Mononuclear cell (primary cell): ENCODE measurements at regions not wholly inside any gene's neighbourhood (a gene's known extent, or its start where the extent isn't known, plus 50 kb on each side); places are given as distances from the start of the nearest gene placed in this dataset.

Experiments
- H3K27me3 ChIP-seq: 2 replicates; pipeline ENCODE4 v1.6.0; 2011; ENCODE audit warnings: low read length, control low read depth; ENCODE audit not compliant: insufficient read depth
- H3K4me1 ChIP-seq: 2 replicates; pipeline ENCODE4 v1.5.1; 2011; ENCODE audit warnings: mild to moderate bottlenecking, low read length, control low read depth; ENCODE audit not compliant: insufficient read depth
- H3K4me3 ChIP-seq: 2 replicates; pipeline ENCODE4 v1.5.1; 2011; ENCODE audit warnings: mild to moderate bottlenecking, low read length, moderate library complexity
- H3K9me3 ChIP-seq: 2 replicates; pipeline ENCODE4 v1.5.1; 2011; ENCODE audit warnings: low read depth, mild to moderate bottlenecking, control low read depth, low read length

- H3K9me3 ChIP-seq, result no peaks in the 10 kb centered on the region
- H3K4me3 ChIP-seq, result no peak overlapping the region
- no peaks in the 10 kb centered on the region for H3K27me3 ChIP-seq
- H3K4me1 ChIP-seq, result peaks cover 6% of the 10 kb centered on the region
Measured at GRCh38 chr3:148319960-148320359, 377.7 kb upstream of the AGTR1 start.

- H3K4me1 ChIP-seq, result no peaks in the 10 kb centered on the region
- H3K27me3 ChIP-seq, result no peaks in the 10 kb centered on the region
- no peaks in the 10 kb centered on the region for H3K9me3 ChIP-seq
- no peak overlapping the region for H3K4me3 ChIP-seq
Measured at GRCh38 chr3:148329481-148330235, 368.0 kb upstream of the AGTR1 start.

GRCh38 chr3:148330542-148330941, 367.2 kb upstream of the AGTR1 start:
- no peak overlapping the region for H3K4me3 ChIP-seq
- no peaks in the 10 kb centered on the region for H3K4me1 ChIP-seq
- no peaks in the 10 kb centered on the region for H3K9me3 ChIP-seq
- no peaks in the 10 kb centered on the region for H3K27me3 ChIP-seq

- H3K9me3 ChIP-seq, result no peaks in the 10 kb centered on the region
- H3K27me3 ChIP-seq, result no peaks in the 10 kb centered on the region
- H3K4me3 ChIP-seq, result no peak overlapping the region
- H3K4me1 ChIP-seq, result no peaks in the 10 kb centered on the region
Measured at GRCh38 chr3:148331081-148331846, 366.4 kb upstream of the AGTR1 start.

- no peaks in the 10 kb centered on the region for H3K4me1 ChIP-seq
- no peak overlapping the region for H3K4me3 ChIP-seq
- H3K9me3 ChIP-seq, result no peaks in the 10 kb centered on the region
- no peaks in the 10 kb centered on the region for H3K27me3 ChIP-seq
Measured at GRCh38 chr3:148332509-148332908, 365.2 kb upstream of the AGTR1 start.

GRCh38 chr3:148333091-148333490, 364.6 kb upstream of the AGTR1 start:
- Histone ChIP-seq H3K27me3 (no peaks in the 10 kb centered on the region), H3K9me3 (no peaks in the 10 kb centered on the region), H3K4me1 (no peaks in the 10 kb centered on the region), H3K4me3 (no peak overlapping the region)

- H3K9me3 ChIP-seq, result no peaks in the 10 kb centered on the region
- H3K4me1 ChIP-seq, result no peaks in the 10 kb centered on the region
- H3K27me3 ChIP-seq, result no peaks in the 10 kb centered on the region
- H3K4me3 ChIP-seq, result no peak overlapping the region
Measured at GRCh38 chr3:148335612-148336011, 362.1 kb upstream of the AGTR1 start.

GRCh38 chr3:148343416-148343815, 354.3 kb upstream of the AGTR1 start:
- H3K4me1 ChIP-seq, result no peaks in the 10 kb centered on the region
- H3K9me3 ChIP-seq, result no peaks in the 10 kb centered on the region
- H3K27me3 ChIP-seq, result no peaks in the 10 kb centered on the region
- no peak overlapping the region for H3K4me3 ChIP-seq

GRCh38 chr3:148344521-148344920, 353.2 kb upstream of the AGTR1 start:
- H3K4me1 ChIP-seq, result no peaks in the 10 kb centered on the region
- H3K27me3 ChIP-seq, result no peaks in the 10 kb centered on the region
- H3K9me3 ChIP-seq, result no peaks in the 10 kb centered on the region
- no peak overlapping the region for H3K4me3 ChIP-seq

- Histone ChIP-seq H3K4me1 (no peaks in the 10 kb centered on the region), H3K4me3 (no peak overlapping the region), H3K9me3 (no peaks in the 10 kb centered on the region), H3K27me3 (no peaks in the 10 kb centered on the region)
Measured at GRCh38 chr3:148360051-148360450, 337.7 kb upstream of the AGTR1 start.

- Histone ChIP-seq H3K4me1 (no peaks in the 10 kb centered on the region), H3K27me3 (no peaks in the 10 kb centered on the region), H3K9me3 (no peaks in the 10 kb centered on the region)
Measured at GRCh38 chr3:148366743-148367410, 330.8 kb upstream of the AGTR1 start.

GRCh38 chr3:148367756-148368155, 329.9 kb upstream of the AGTR1 start:
- Histone ChIP-seq H3K4me1 (no peaks in the 10 kb centered on the region), H3K4me3 (no peak overlapping the region), H3K27me3 (no peaks in the 10 kb centered on the region), H3K9me3 (no peaks in the 10 kb centered on the region)

More at GRCh38 chr3:148366743-148367410, 330.8 kb upstream of the AGTR1 start:
- H3K4me3 ChIP-seq, result no peak overlapping the region

GRCh38 chr3:148369381-148369780, 328.3 kb upstream of the AGTR1 start:
- no peaks in the 10 kb centered on the region for H3K9me3 ChIP-seq
- no peak overlapping the region for H3K4me3 ChIP-seq
- no peaks in the 10 kb centered on the region for H3K4me1 ChIP-seq
- H3K27me3 ChIP-seq, result no peaks in the 10 kb centered on the region

GRCh38 chr3:148372206-148372875, 325.4 kb upstream of the AGTR1 start:
- Histone ChIP-seq H3K4me1 (no peaks in the 10 kb centered on the region), H3K27me3 (no peaks in the 10 kb centered on the region)

GRCh38 chr3:148373961-148374360, 323.7 kb upstream of the AGTR1 start:
- no peaks in the 10 kb centered on the region for H3K9me3 ChIP-seq
- no peaks in the 10 kb centered on the region for H3K4me1 ChIP-seq
- no peak overlapping the region for H3K4me3 ChIP-seq
- no peaks in the 10 kb centered on the region for H3K27me3 ChIP-seq

More at GRCh38 chr3:148372206-148372875, 325.4 kb upstream of the AGTR1 start:
- Histone ChIP-seq H3K9me3 (no peaks in the 10 kb centered on the region), H3K4me3 (no peak overlapping the region)
